Calu3 (cell line): ENCODE measurements at regions not wholly inside any gene's neighbourhood (a gene's known extent, or its start where the extent isn't known, plus 50 kb on each side); places are given as distances from the start of the nearest gene placed in this dataset.

Experiments used
- BruUV-seq: library from RNA; stranded (reverse); fragments of 400-500 nt; replicated peaks from 2 replicates; lab custom pipeline; 2021; lab: Mats Ljungman, UMichigan
- CTCF ChIA-PET: fragments of 300-600 bp; sonication (Branson Sonifier 250); formaldehyde crosslinking; loops from one replicate; lab custom pipeline; 2022; ENCODE audit warnings: antibody characterized with exemption; lab: Charles Lee
- DNase-seq: peaks from one replicate; pipeline ENCODE4 v3.0.0; 2022
- H3K27ac Mint-ChIP-seq: one replicate; pipeline ENCODE4 v1.8.0; 2022; ENCODE audit warnings: mixed read lengths; ENCODE audit not compliant: unreplicated experiment
- H3K27me3 Mint-ChIP-seq: one replicate; pipeline ENCODE4 v1.8.0; 2022; ENCODE audit warnings: mixed read lengths; ENCODE audit not compliant: unreplicated experiment
- H3K36me3 Mint-ChIP-seq: one replicate; pipeline ENCODE4 v1.8.0; 2022; ENCODE audit warnings: mild to moderate bottlenecking, moderate library complexity, mixed read lengths; ENCODE audit not compliant: insufficient read depth, unreplicated experiment
- H3K4me1 Mint-ChIP-seq: one replicate; pipeline ENCODE4 v1.8.0; 2022; ENCODE audit warnings: mild to moderate bottlenecking, low read depth, mixed read lengths; ENCODE audit not compliant: unreplicated experiment
- H3K4me3 Mint-ChIP-seq: one replicate; pipeline ENCODE4 v1.8.0; 2022; ENCODE audit warnings: mild to moderate bottlenecking, low read depth, moderate library complexity, mixed read lengths; ENCODE audit not compliant: unreplicated experiment
- H3K9me3 Mint-ChIP-seq: one replicate; pipeline ENCODE4 v1.8.0; 2022; ENCODE audit warnings: low read depth, mixed read lengths; ENCODE audit not compliant: unreplicated experiment
- CTCF ChIP-seq: fragments of 200-600 bp; IDR thresholded peaks from one replicate; pipeline ENCODE4 v1.8.0; 2022; ENCODE audit warnings: antibody characterized with exemption; ENCODE audit not compliant: unreplicated experiment
- intact Hi-C: fragments of 100-400 bp; cut with micrococcal nuclease; formaldehyde crosslinking; loops from one replicate; pipeline ENCODE4 v1.10.0; 2022; ENCODE audit not compliant: unreplicated experiment

GRCh38 chr7:145293754-145294153, 457.9 kb upstream of the TPK1 start:
- Mint-ChIP-seq H3K27me3 (no peaks in the 10 kb centered on the region), H3K9me3 (peaks cover 13% of the 10 kb centered on the region), H3K4me1 (no peaks in the 10 kb centered on the region), H3K27ac (no peak overlapping the region), H3K36me3 (no peaks in the 10 kb centered on the region), H3K4me3 (no peak overlapping the region)
- no TSS peak for BruUV-seq
- TF ChIP-seq CTCF: no peak
- CTCF ChIA-PET: interaction anchor here (1.0 kb wide), 1 partner anchor 14 kb away, joined by 3 read pairs; no protein-coding TSS in a partner anchor
- DNase-seq: no peak
- intact Hi-C loops: no loop called here

GRCh38 chr7:145293228-145293701, 457.4 kb upstream of the TPK1 start:
- Mint-ChIP-seq H3K4me1 (no peaks in the 10 kb centered on the region), H3K9me3 (peaks cover 12% of the 10 kb centered on the region), H3K27ac (no peak overlapping the region), H3K27me3 (no peaks in the 10 kb centered on the region), H3K36me3 (no peaks in the 10 kb centered on the region), H3K4me3 (no peak overlapping the region)
- DNase-seq: no peak
- intact Hi-C loops: no loop called here
- no peak for TF ChIP-seq CTCF
- CTCF ChIA-PET: interaction anchor here (1.0 kb wide), 1 partner anchor 14 kb away, joined by 3 read pairs; no protein-coding TSS in a partner anchor
- no TSS peak for BruUV-seq

DNA sequence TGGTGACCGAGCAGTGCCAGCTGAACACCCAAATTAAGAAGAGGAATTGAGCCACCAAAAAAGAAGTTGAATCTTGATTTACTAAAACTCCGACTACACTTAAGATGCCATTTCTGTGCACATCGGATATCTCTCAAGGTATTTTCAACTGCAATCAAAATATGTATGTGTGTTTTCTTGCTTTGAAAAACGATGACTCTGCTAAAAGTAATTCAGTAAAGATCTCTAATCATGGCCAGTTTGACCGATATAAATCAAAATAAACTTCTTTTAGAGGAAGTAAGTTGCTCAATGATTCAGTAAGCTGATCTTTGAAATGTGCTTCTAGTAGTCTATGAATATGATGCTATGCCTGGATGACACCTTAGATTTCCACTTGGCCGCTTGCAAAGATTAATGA, 453.5 kb upstream of the TPK1 start:
- Mint-ChIP-seq H3K27ac (no peak overlapping the region), H3K4me3 (no peak overlapping the region), H3K9me3 (peaks cover 12% of the 10 kb centered on the region), H3K36me3 (peaks cover 3% of the 10 kb centered on the region), H3K4me1 (no peaks in the 10 kb centered on the region), H3K27me3 (no peaks in the 10 kb centered on the region)
- TF ChIP-seq CTCF: no peak
- intact Hi-C loops: no loop called here
- BruUV-seq: no TSS peak
- no peak for DNase-seq
- CTCF ChIA-PET: interaction anchor here (0.7 kb wide), 1 partner anchor 13 kb away, joined by 3 read pairs; no protein-coding TSS in a partner anchor

DNA sequence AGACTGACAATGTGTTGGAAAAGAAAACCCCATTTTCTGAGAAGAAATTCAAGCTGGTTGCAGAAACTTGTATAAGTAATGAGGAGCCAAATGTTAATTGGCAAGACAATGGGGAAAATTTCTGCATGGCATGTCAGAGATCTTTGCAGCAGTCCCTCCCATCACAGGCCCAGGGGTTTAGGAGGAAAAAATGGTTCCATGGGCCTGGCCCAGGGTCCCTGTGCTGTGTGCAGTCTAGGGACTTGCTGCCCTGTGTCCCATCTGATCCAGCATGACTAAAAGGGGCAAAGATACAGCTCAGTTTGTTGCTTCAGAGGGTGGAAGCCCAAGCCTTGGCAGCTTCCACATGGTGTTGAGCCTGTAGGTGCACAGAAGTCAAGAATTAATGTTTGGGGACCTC, 440.3 kb upstream of the TPK1 start:
- Mint-ChIP-seq H3K27ac (no peak overlapping the region), H3K36me3 (no peaks in the 10 kb centered on the region)
- CTCF ChIA-PET: interaction anchor here (1.1 kb wide), 1 partner anchor 14 kb away, joined by 3 read pairs; no protein-coding TSS in a partner anchor

More for the DNA sequence above, 440.3 kb upstream of the TPK1 start:
- no peak for TF ChIP-seq CTCF
- BruUV-seq: no TSS peak
- no peak for DNase-seq
- no peaks in the 10 kb centered on the region for H3K4me1 Mint-ChIP-seq
- peaks cover 10% of the 10 kb centered on the region for H3K9me3 Mint-ChIP-seq
- no peaks in the 10 kb centered on the region for H3K27me3 Mint-ChIP-seq
- intact Hi-C loops: no loop called here
- H3K4me3 Mint-ChIP-seq: no peak overlapping the region
